ENCODE measurements at regions not wholly inside any gene's neighbourhood (a gene's known extent, or its start where the extent isn't known, plus 50 kb on each side); places are given as distances from the start of the nearest gene placed in this dataset.

DNA sequence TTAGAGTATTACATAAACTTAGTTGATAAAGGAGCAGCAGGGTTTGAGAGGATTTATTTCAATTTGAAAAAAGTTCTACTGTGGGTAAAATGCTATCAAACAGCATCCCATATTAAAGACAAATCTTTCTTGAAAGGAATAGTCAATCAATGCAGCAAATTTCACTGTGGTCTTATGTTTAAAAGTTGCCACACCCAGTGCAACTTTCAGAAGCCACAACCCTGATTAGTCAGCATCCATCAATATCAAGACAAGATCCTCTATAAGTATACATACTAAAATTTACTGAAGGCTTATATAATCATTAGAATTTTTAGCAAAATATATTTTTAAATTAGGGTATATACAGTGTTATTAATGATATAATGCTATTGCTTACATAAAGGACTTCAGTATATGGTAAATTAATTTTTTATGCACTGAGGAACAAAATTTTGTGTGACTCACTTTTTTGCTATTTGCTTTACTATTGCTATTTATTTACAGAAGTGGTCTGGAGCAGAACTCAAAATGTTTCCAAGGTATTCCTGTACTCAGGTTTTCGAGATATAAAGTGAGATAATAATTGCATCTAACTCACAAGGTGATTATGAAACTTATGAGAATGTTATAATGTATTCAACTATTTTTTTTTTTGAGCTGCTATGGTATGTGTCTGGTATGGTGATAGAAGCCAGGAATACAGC is 1127.6 kb downstream of the ADGRL3 start:
- no TSS peak for BruUV-seq (replicated peaks)
- DNase-seq (no peak), ATAC-seq (ENCODE audit: low read depth) (no peak)
- H2AK9ac ChIP-seq (replicated peaks; ENCODE audit: low read depth, low read length, poor library complexity), result no peak overlapping the region
- no peak overlapping the region for H3K4me3 ChIP-seq (ENCODE audit: insufficient read depth, low read depth, low read length)
- dilution Hi-C loops (cut with HindIII; ENCODE audit: low sequenced_read_pairs, unreplicated experiment) (no loop called here), in situ Hi-C loops (cut with MboI; ENCODE audit: low sequenced_read_pairs) (no loop called here), intact Hi-C loops (cut with micrococcal nuclease) (no loop called here)
- H3K18ac ChIP-seq (ENCODE audit: low read depth, low read length), result no peak overlapping the region
- H3K14ac ChIP-seq (replicated peaks; ENCODE audit: low read depth, low read length), result no peak overlapping the region
- no peak overlapping the region for H3K9ac ChIP-seq (ENCODE audit: low read depth, low read length)
- H4K91ac ChIP-seq (ENCODE audit: insufficient read depth, low read depth, low read length), result no peak overlapping the region
- no peak overlapping the region for H4K8ac ChIP-seq (ENCODE audit: low read depth in 2 of 2, low read length in 2 of 2)
- H3K4me1 ChIP-seq (ENCODE audit: control insufficient read depth, insufficient read depth, low read length), result no peaks in the 10 kb centered on the region
- TF ChIP-seq RAD21 (IDR thresholded peaks at IDR 0.05; ENCODE audit: low read length) (no peak), CEBPB (IDR thresholded peaks at IDR 0.05; ENCODE audit: low read depth, low read length) (no peak)
- WGBS, 2 experiments (ENCODE audit: extremely low coverage in 2 of 2, insufficient read length in 1 of 2), result no CpG with 5 or more reads among the region's 1 CpG
- CTCF ChIA-PET, result no interaction called here
- no peaks in the 10 kb centered on the region for H3K79me1 ChIP-seq (ENCODE audit: low read depth in 1 of 2, low read length in 2 of 2)
- H2BK15ac ChIP-seq (ENCODE audit: low read depth, low read length), result no peak overlapping the region
- H2BK5ac ChIP-seq (ENCODE audit: low read depth, low read length, poor library complexity, severe bottlenecking), result no peak overlapping the region
- H3K4me2 ChIP-seq (ENCODE audit: low read depth, low read length), result no peak overlapping the region
- no peaks in the 10 kb centered on the region for H3K36me3 ChIP-seq (ENCODE audit: control insufficient read depth, insufficient read depth, low read length)
- H4K20me1 ChIP-seq (ENCODE audit: insufficient read depth, low read length), result no peaks in the 10 kb centered on the region
- no peak overlapping the region for H2BK20ac ChIP-seq (ENCODE audit: low read depth, low read length)
- H3K27ac ChIP-seq (ENCODE audit: insufficient read depth, low read length), result no peak overlapping the region
- H2BK120ac ChIP-seq (ENCODE audit: low read depth, low read length), result no peak overlapping the region
- no peak overlapping the region for H4K5ac ChIP-seq (ENCODE audit: low read depth, low read length)
- H3K4ac ChIP-seq (ENCODE audit: low read depth, low read length), result no peak overlapping the region
- H3K27me3 ChIP-seq (ENCODE audit: control insufficient read depth, insufficient read depth, low read length), result no peaks in the 10 kb centered on the region
- H3K9me3 ChIP-seq (ENCODE audit: control insufficient read depth, insufficient read depth, low read length), result peaks cover 6% of the 10 kb centered on the region; the same call in 1 of the 2 replicates
- H2AFZ ChIP-seq (replicated peaks; ENCODE audit: low read length, poor library complexity), result no peak overlapping the region
- no peak overlapping the region for H3K23ac ChIP-seq (ENCODE audit: low read depth, low read length)
- no peaks in the 10 kb centered on the region for H3K9me1 ChIP-seq (ENCODE audit: insufficient read depth, low read length)
- POLR2A ChIA-PET (ENCODE audit: unreplicated experiment), result no interaction called here
- H3K56ac ChIP-seq (ENCODE audit: extremely low read depth, insufficient read depth, low read length), result no peak overlapping the region
- H2AK5ac ChIP-seq (ENCODE audit: low read depth, low read length), result no peak overlapping the region

Measured in IMR-90 (cell line).